WTC11 (cell line): ENCODE measurements at regions not wholly inside any gene's neighbourhood (a gene's known extent, or its start where the extent isn't known, plus 50 kb on each side); places are given as distances from the start of the nearest gene placed in this dataset.

Experiments
- ATF2 ChIP-seq: sonication (generic); formaldehyde crosslinking; IDR thresholded peaks from 2 replicates; pipeline ENCODE4 v1.8.1; 2022; ENCODE audit warnings: low read depth, missing genetic modification reagents, borderline replicate concordance
- CTCF ChIP-seq: fragments of 200-600 bp; IDR thresholded peaks from 2 replicates; pipeline ENCODE4 v1.8.0; 2022; ENCODE audit warnings: antibody characterized with exemption
- ETV6 ChIP-seq: sonication (generic); formaldehyde crosslinking; IDR thresholded peaks from 2 replicates; pipeline ENCODE4 v1.8.1; 2022; ENCODE audit warnings: mild to moderate bottlenecking, missing genetic modification reagents
- ZBTB21 ChIP-seq: sonication (generic); formaldehyde crosslinking; IDR thresholded peaks from 2 replicates; pipeline ENCODE4 v1.8.1; 2023; ENCODE audit warnings: mild to moderate bottlenecking, missing genetic modification reagents, borderline replicate concordance
- ZBTB43 ChIP-seq: sonication (generic); formaldehyde crosslinking; IDR thresholded peaks from 2 replicates; pipeline ENCODE4 v1.8.1; 2023; ENCODE audit warnings: mild to moderate bottlenecking, missing genetic modification reagents
- ZNF281 ChIP-seq: sonication (generic); formaldehyde crosslinking; IDR thresholded peaks from 2 replicates; pipeline ENCODE4 v1.8.0; 2023; ENCODE audit warnings: mild to moderate bottlenecking, missing genetic modification reagents

- TF ChIP-seq CTCF: no peak
- no peak for TF ChIP-seq ZNF281 (CRISPR knock-in tag)
- TF ChIP-seq ZBTB21: no peak
- no peak for TF ChIP-seq ZBTB43 (CRISPR knock-in tag)
- TF ChIP-seq ETV6 (CRISPR knock-in tag): no peak
- no peak for TF ChIP-seq ATF2 (CRISPR knock-in tag)
Measured at GRCh38 chr1:30446095-30446494, 277.3 kb downstream of the MATN1 start.
